ENCODE measurements at regions not wholly inside any gene's neighbourhood (a gene's known extent, or its start where the extent isn't known, plus 50 kb on each side); places are given as distances from the start of the nearest gene placed in this dataset.

DNA sequence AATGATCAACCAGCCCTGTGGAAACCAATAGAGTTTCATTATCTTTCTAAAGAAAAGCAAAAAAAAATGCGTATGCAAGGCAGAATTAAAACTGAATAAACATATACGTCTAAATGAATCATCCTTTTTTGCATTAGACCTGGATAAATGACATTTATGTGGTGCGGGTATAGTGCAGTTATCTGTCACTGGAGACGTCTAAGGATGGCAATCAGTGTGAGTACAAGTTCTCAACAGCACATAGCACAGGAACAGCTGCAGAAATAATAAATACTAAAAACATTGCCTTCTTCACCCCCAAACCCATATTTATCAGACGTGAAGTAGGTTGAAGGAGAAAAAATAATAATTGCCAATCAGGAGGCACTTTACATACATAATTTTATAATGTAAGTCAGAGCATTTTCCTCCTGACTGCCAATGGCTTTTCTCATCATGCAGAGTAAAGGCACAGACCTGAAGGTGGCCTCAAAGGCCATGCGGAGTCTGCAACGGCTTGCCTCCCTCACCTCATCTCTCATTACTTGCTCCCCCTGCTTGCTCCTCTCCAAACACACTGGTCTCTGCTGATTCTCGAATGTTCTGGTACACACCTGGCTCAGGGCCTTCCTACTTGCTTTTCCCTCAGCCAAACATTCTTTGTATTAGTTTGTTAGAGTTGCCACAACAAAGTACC lies 574.7 kb upstream of the PLXNA2 start:
- TF ChIP-seq SIN3A (IDR thresholded peaks at IDR 0.05; ENCODE audit: borderline replicate concordance, insufficient read depth, low read length), result no peak
- no peak for TF ChIP-seq POLR2AphosphoS5 (IDR thresholded peaks at IDR 0.05; ENCODE audit: low read depth, low read length)
- TF ChIP-seq, protein P1, sequence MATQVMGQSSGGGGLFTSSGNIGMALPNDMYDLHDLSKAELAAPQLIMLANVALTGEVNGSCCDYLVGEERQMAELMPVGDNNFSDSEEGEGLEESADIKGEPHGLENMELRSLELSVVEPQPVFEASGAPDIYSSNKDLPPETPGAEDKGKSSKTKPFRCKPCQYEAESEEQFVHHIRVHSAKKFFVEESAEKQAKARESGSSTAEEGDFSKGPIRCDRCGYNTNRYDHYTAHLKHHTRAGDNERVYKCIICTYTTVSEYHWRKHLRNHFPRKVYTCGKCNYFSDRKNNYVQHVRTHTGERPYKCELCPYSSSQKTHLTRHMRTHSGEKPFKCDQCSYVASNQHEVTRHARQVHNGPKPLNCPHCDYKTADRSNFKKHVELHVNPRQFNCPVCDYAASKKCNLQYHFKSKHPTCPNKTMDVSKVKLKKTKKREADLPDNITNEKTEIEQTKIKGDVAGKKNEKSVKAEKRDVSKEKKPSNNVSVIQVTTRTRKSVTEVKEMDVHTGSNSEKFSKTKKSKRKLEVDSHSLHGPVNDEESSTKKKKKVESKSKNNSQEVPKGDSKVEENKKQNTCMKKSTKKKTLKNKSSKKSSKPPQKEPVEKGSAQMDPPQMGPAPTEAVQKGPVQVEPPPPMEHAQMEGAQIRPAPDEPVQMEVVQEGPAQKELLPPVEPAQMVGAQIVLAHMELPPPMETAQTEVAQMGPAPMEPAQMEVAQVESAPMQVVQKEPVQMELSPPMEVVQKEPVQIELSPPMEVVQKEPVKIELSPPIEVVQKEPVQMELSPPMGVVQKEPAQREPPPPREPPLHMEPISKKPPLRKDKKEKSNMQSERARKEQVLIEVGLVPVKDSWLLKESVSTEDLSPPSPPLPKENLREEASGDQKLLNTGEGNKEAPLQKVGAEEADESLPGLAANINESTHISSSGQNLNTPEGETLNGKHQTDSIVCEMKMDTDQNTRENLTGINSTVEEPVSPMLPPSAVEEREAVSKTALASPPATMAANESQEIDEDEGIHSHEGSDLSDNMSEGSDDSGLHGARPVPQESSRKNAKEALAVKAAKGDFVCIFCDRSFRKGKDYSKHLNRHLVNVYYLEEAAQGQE (IDR thresholded peaks at IDR 0.05; ENCODE audit: insufficient read depth in 1 of 2, low read depth in 2 of 2, low read length in 2 of 2), result no peak
- no peak for TF ChIP-seq TAF1 (IDR thresholded peaks at IDR 0.05; ENCODE audit: borderline replicate concordance, insufficient read depth, low read length)

All from PFSK-1 (cell line).